ENCODE measurements at regions not wholly inside any gene's neighbourhood (a gene's known extent, or its start where the extent isn't known, plus 50 kb on each side); places are given as distances from the start of the nearest gene placed in this dataset.

GRCh38 chr15:93243573-93243972, 154.6 kb upstream of the RGMA start:
- TF ChIP-seq POLR2A (IDR thresholded peaks at IDR 0.05; ENCODE audit: low read length): no peak
- no peak for TF ChIP-seq GATA1 (IDR thresholded peaks at IDR 0.05; ENCODE audit: low read depth, low read length)

Data from erythroblast (primary cell).